GM21717 (cell line): ENCODE measurements at regions not wholly inside any gene's neighbourhood (a gene's known extent, or its start where the extent isn't known, plus 50 kb on each side); places are given as distances from the start of the nearest gene placed in this dataset.
A peak's percentile ranks its signal among the peaks of the same experiment; 100 is the strongest.

Source experiments
- ATAC-seq: cut with Tn5 transposase; IDR thresholded peaks from one replicate; pipeline ENCODE4 v1.9.1; 2021; ENCODE audit warnings: mild to moderate bottlenecking, moderate library complexity; ENCODE audit not compliant: unreplicated experiment

GRCh38 chr15:87805117-87805820 lies 451.3 kb downstream of the NTRK3 start:
- ATAC-seq: no peak

GRCh38 chr15:87804451-87804850 lies 452.1 kb downstream of the NTRK3 start:
- no peak for ATAC-seq

GRCh38 chr15:87799838-87800237 lies 456.7 kb downstream of the NTRK3 start:
- no peak for ATAC-seq

GRCh38 chr15:87799428-87799827 lies 457.1 kb downstream of the NTRK3 start:
- no peak for ATAC-seq

GRCh38 chr15:87793725-87794124 lies 462.8 kb downstream of the NTRK3 start:
- no peak for ATAC-seq

- ATAC-seq: no peak
These were observed 464.1 kb downstream of the NTRK3 start for GRCh38 chr15:87792250-87793040.

- ATAC-seq: no peak
These were observed 474.4 kb downstream of the NTRK3 start for GRCh38 chr15:87781959-87782625.

GRCh38 chr15:87779746-87780145 lies 476.8 kb downstream of the NTRK3 start:
- no peak for ATAC-seq

GRCh38 chr15:87778358-87778757 lies 478.2 kb downstream of the NTRK3 start:
- ATAC-seq: no peak

- no peak for ATAC-seq
These were observed 479.4 kb downstream of the NTRK3 start for GRCh38 chr15:87777054-87777561.

GRCh38 chr15:87767516-87767915 lies 489.0 kb downstream of the NTRK3 start:
- no peak for ATAC-seq

GRCh38 chr15:87764461-87765240 lies 491.9 kb downstream of the NTRK3 start:
- no peak for ATAC-seq

- ATAC-seq: no peak
These were observed 492.7 kb downstream of the NTRK3 start for GRCh38 chr15:87763837-87764236.

GRCh38 chr15:87761736-87762509 lies 494.6 kb downstream of the NTRK3 start:
- peak; percentile 64 for ATAC-seq

GRCh38 chr15:87760547-87761314 lies 495.8 kb downstream of the NTRK3 start:
- no peak for ATAC-seq

- ATAC-seq: no peak
These were observed 497.6 kb downstream of the NTRK3 start for GRCh38 chr15:87758794-87759418.

GRCh38 chr15:87757084-87757483 lies 499.5 kb downstream of the NTRK3 start:
- ATAC-seq: no peak

- no peak for ATAC-seq
These were observed 500.5 kb downstream of the NTRK3 start for GRCh38 chr15:87756072-87756471.

- ATAC-seq: no peak
These were observed 501.3 kb downstream of the NTRK3 start for GRCh38 chr15:87755226-87755625.
